Ovary (tissue), 7 donors: ENCODE measurements at regions not wholly inside any gene's neighbourhood (a gene's known extent, or its start where the extent isn't known, plus 50 kb on each side); places are given as distances from the start of the nearest gene placed in this dataset.

ENCODE experiments used
- DNase-seq, 5 donors: peaks; one replicate each; pipeline ENCODE4 v3.0.0-alpha.2; 2019 to 2020
- H3K27ac ChIP-seq, 2 donors: fragments of 200-600 bp; one replicate each; pipeline versions ENCODE4 v1.5.1 to v1.8.0; 2019 to 2022
- H3K27me3 ChIP-seq: fragments of 200-600 bp; one replicate; pipeline ENCODE4 v1.8.0; 2022
- H3K36me3 ChIP-seq: fragments of 200-600 bp; sonication (generic); one replicate; pipeline ENCODE4 v1.5.1; 2019
- H3K4me1 ChIP-seq: one replicate; pipeline ENCODE4 v1.8.1; 2013; ENCODE audit warnings: mild to moderate bottlenecking, moderate library complexity; ENCODE audit not compliant: insufficient read depth
- H3K4me3 ChIP-seq: fragments of 200-600 bp; sonication (generic); one replicate; pipeline ENCODE4 v1.5.1; 2017
- H3K9me3 ChIP-seq, 2 donors: fragments of 200-600 bp in 1 of 2; sonication (generic) in 1 of 2; one replicate each; pipeline versions ENCODE4 v1.5.1 to v1.8.1; 2013 to 2019; ENCODE audit warnings: mild to moderate bottlenecking in 1 of 2, moderate library complexity in 1 of 2
- CTCF ChIP-seq, 3 donors: fragments of 450-650 bp in 2 of 3; fragments of 200-600 bp in 1 of 3; IDR thresholded peaks; one replicate each; pipeline versions ENCODE4 v1.5.1 to v1.8.0; 2016 to 2022; ENCODE audit warnings: antibody characterized with exemption in 3 of 3, mild to moderate bottlenecking in 1 of 3
- EP300 ChIP-seq: sonication (generic); formaldehyde crosslinking; IDR thresholded peaks from one replicate; pipeline ENCODE4 v1.6.1; 2017; ENCODE audit warnings: antibody characterized with exemption
- POLR2A ChIP-seq: fragments of 450-650 bp; IDR thresholded peaks from one replicate; pipeline ENCODE4 v1.6.1; 2017; ENCODE audit warnings: antibody characterized with exemption, mild to moderate bottlenecking, moderate library complexity
- WGBS, 3 donors: extraction: QIAGEN DNeasy Blood & Tissue Kit in 1 of 3; methylation state at CpG; one replicate each; pipeline versions ENCODE4 v1.1.5 to v1.1.7; 2013 to 2017; 5-methylcytosine and 5-hydroxymethylcytosine counted together
- intact Hi-C, 4 donors: fragments of 100-400 bp; cut with DNase I; formaldehyde crosslinking; loops; one replicate each; pipeline versions ENCODE4 v1.11.0 to v1.15.1; 2022 to 2023
- donor health status: DM: no; HTN: no; CAD: no; lungs with moderate emphysema.
- donor health status: DM: no; HTN: no; CAD: no.
- donor health status: Bipolar disorder and iron deficiency.
- donor health status: DM: no; HTN: no; CAD: no.
- donor health status: DM: yes; HTN: yes; CAD: no.

- no peaks in the 10 kb centered on the region for H3K4me1 ChIP-seq
- no peaks in the 10 kb centered on the region for H3K36me3 ChIP-seq
- WGBS, 3 donors, result 3 to 7% (median 3%) methylated on average over 1 of the region's 1 CpG
- H3K27me3 ChIP-seq, result no peaks in the 10 kb centered on the region
- no peak overlapping the region for H3K27ac ChIP-seq
- no peak for DNase-seq
- intact Hi-C loops, result no loop called here
- H3K9me3 ChIP-seq, result no peaks in the 10 kb centered on the region
- H3K4me3 ChIP-seq, result no peak overlapping the region
- TF ChIP-seq CTCF (IDR thresholded peaks at IDR 0.05) (no peak), POLR2A (no peak), EP300 (no peak)
Measured at GRCh38 chr6:98137391-98137790, 697.0 kb upstream of the POU3F2 start.

GRCh38 chr6:98142839-98143238 lies 691.5 kb upstream of the POU3F2 start:
- Histone ChIP-seq H3K27me3 (no peaks in the 10 kb centered on the region), H3K9me3 (no peaks in the 10 kb centered on the region), H3K4me1 (no peaks in the 10 kb centered on the region), H3K36me3 (no peaks in the 10 kb centered on the region), H3K4me3 (no peak overlapping the region), H3K27ac (no peak overlapping the region)
- DNase-seq, result no peak
- TF ChIP-seq POLR2A (no peak), CTCF (IDR thresholded peaks at IDR 0.05) (no peak), EP300 (no peak)
- intact Hi-C loops, result no loop called here
- 87 to 93% (median 90%) methylated on average over 5 to 6 of the region's 6 CpGs for WGBS, 3 donors

GRCh38 chr6:98146656-98147055 lies 687.7 kb upstream of the POU3F2 start:
- TF ChIP-seq POLR2A, result no peak
- TF ChIP-seq CTCF (IDR thresholded peaks at IDR 0.05), result no peak
- TF ChIP-seq EP300, result no peak
- WGBS, 3 donors, result 70 to 79% (median 73%) methylated on average over 1 of the region's 1 CpG

GRCh38 chr6:98156580-98156979 lies 677.8 kb upstream of the POU3F2 start:
- H3K27me3 ChIP-seq, result no peaks in the 10 kb centered on the region
- no peak for DNase-seq
- no peaks in the 10 kb centered on the region for H3K9me3 ChIP-seq
- H3K27ac ChIP-seq, result no peak overlapping the region
- intact Hi-C loops, result no loop called here
- no peaks in the 10 kb centered on the region for H3K36me3 ChIP-seq
- no peak for TF ChIP-seq EP300
- no peak for TF ChIP-seq POLR2A
- no peak for TF ChIP-seq CTCF (IDR thresholded peaks at IDR 0.05)
- H3K4me3 ChIP-seq, result no peak overlapping the region
- no peaks in the 10 kb centered on the region for H3K4me1 ChIP-seq
- WGBS, 3 donors, result 64 to 76% (median 69%) methylated on average over 2 of the region's 2 CpGs

More at GRCh38 chr6:98146656-98147055, 687.7 kb upstream of the POU3F2 start:
- H3K27me3 ChIP-seq, result no peaks in the 10 kb centered on the region
- intact Hi-C loops, result no loop called here
- no peaks in the 10 kb centered on the region for H3K4me1 ChIP-seq
- H3K36me3 ChIP-seq, result no peaks in the 10 kb centered on the region
- no peak for DNase-seq
- H3K27ac ChIP-seq, result no peak overlapping the region
- no peak overlapping the region for H3K4me3 ChIP-seq
- H3K9me3 ChIP-seq, result no peaks in the 10 kb centered on the region

- intact Hi-C loops, result no loop called here
- no peak for DNase-seq
- H3K36me3 ChIP-seq, result no peaks in the 10 kb centered on the region
- no peaks in the 10 kb centered on the region for H3K9me3 ChIP-seq
- no peak overlapping the region for H3K27ac ChIP-seq
- no peak overlapping the region for H3K4me3 ChIP-seq
- TF ChIP-seq POLR2A (no peak), CTCF (IDR thresholded peaks at IDR 0.05) (no peak), EP300 (no peak)
- H3K4me1 ChIP-seq, result no peaks in the 10 kb centered on the region
- H3K27me3 ChIP-seq, result no peaks in the 10 kb centered on the region
- WGBS, 3 donors, result 85 to 89% (median 87%) methylated on average over 8 of the region's 8 CpGs
Measured at GRCh38 chr6:98179606-98180005, 654.8 kb upstream of the POU3F2 start.
